ENCODE measurements at regions not wholly inside any gene's neighbourhood (a gene's known extent, or its start where the extent isn't known, plus 50 kb on each side); places are given as distances from the start of the nearest gene placed in this dataset.

DNA sequence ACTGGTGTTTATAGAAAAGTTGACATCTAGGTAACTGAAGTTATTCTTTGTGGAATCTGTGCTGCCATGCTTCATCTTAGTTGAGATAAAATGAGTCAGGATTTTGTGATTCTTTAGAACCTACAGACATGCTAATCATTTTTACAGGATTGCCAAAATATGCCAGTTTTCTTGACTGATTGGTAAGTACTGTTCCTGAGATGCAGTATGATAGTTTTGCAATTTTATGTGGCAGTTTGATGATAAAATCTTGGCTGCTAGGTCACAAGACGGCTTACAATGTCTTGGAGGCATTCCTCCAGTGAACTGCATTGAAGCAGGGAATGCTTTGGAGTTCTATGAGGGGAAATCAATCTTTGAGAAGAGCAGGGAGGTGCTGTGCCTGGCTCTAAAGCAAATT, 104.4 kb upstream of the ESX1 start:
- TF ChIP-seq, protein P1, sequence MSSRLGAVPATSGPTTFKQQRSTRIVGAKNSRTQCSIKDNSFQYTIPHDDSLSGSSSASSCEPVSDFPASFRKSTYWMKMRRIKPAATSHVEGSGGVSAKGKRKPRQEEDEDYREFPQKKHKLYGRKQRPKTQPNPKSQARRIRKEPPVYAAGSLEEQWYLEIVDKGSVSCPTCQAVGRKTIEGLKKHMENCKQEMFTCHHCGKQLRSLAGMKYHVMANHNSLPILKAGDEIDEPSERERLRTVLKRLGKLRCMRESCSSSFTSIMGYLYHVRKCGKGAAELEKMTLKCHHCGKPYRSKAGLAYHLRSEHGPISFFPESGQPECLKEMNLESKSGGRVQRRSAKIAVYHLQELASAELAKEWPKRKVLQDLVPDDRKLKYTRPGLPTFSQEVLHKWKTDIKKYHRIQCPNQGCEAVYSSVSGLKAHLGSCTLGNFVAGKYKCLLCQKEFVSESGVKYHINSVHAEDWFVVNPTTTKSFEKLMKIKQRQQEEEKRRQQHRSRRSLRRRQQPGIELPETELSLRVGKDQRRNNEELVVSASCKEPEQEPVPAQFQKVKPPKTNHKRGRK (CRISPR knock-in tag; IDR thresholded peaks at IDR 0.05; ENCODE audit: borderline replicate concordance) = no peak
- no peak for TF ChIP-seq CTCF (IDR thresholded peaks at IDR 0.05)
- no peak for TF ChIP-seq CREM (CRISPR knock-in tag; IDR thresholded peaks at IDR 0.05)
- no peak for TF ChIP-seq FOXJ3 (CRISPR knock-in tag; IDR thresholded peaks at IDR 0.05; ENCODE audit: borderline replicate concordance)
- TF ChIP-seq, protein P2, sequence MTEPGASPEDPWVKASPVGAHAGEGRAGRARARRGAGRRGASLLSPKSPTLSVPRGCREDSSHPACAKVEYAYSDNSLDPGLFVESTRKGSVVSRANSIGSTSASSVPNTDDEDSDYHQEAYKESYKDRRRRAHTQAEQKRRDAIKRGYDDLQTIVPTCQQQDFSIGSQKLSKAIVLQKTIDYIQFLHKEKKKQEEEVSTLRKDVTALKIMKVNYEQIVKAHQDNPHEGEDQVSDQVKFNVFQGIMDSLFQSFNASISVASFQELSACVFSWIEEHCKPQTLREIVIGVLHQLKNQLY (CRISPR knock-in tag; IDR thresholded peaks at IDR 0.05) = no peak
- no peak for TF ChIP-seq NFE2L1 (CRISPR knock-in tag; IDR thresholded peaks at IDR 0.05)
- no peak for TF ChIP-seq E2F4 (CRISPR knock-in tag; IDR thresholded peaks at IDR 0.05; ENCODE audit: borderline replicate concordance, low read depth)
- TF ChIP-seq, protein P3, sequence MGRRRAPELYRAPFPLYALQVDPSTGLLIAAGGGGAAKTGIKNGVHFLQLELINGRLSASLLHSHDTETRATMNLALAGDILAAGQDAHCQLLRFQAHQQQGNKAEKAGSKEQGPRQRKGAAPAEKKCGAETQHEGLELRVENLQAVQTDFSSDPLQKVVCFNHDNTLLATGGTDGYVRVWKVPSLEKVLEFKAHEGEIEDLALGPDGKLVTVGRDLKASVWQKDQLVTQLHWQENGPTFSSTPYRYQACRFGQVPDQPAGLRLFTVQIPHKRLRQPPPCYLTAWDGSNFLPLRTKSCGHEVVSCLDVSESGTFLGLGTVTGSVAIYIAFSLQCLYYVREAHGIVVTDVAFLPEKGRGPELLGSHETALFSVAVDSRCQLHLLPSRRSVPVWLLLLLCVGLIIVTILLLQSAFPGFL (CRISPR knock-in tag; IDR thresholded peaks at IDR 0.05; ENCODE audit: borderline replicate concordance) = no peak
- TF ChIP-seq SMAD4 (CRISPR knock-in tag; IDR thresholded peaks at IDR 0.05) = no peak
- TF ChIP-seq EMX1 (CRISPR knock-in tag; IDR thresholded peaks at IDR 0.05) = no peak
